ENCODE measurements at regions not wholly inside any gene's neighbourhood (a gene's known extent, or its start where the extent isn't known, plus 50 kb on each side); places are given as distances from the start of the nearest gene placed in this dataset.

DNA sequence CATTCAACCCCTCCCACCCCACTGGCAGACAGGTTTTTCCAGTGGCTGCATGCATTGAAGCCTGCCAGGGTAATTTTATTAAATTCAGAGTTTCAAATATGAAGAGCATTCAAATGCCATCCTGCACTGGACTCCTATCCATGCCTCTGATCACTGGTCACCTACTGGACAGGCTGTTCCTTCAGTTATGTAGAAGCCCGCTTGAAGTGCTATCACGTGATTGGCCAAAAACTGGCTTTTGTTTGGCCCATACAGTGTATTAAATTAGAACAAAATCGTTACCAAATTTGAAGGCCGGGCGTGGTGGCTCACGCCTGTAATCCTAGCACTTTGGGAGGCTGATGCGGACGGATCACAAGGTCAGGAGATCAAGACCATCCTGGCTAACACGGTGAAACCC is 464.1 kb downstream of the TSN start:
- DNase-seq (ENCODE audit: low read depth) = no peak

DNA sequence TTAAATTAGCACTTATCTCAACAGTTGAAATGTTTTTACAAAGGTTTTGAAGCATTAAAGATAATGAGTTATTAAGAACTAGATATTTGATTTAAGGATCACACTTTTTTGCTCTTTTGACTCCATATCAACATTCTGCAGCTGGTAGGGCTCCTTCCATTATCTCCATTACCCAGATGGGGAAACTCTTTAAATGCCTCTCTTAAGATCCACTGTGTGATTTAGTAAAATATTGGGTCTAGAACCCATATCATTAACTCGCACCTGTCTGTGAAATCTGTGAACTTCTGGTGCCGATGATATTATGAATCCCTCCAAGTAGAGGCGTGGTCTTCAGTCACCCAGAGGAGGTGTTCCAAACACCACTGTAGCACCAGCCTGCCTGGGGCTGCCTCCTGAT is 466.2 kb downstream of the TSN start:
- DNase-seq (ENCODE audit: low read depth) = no peak

DNA sequence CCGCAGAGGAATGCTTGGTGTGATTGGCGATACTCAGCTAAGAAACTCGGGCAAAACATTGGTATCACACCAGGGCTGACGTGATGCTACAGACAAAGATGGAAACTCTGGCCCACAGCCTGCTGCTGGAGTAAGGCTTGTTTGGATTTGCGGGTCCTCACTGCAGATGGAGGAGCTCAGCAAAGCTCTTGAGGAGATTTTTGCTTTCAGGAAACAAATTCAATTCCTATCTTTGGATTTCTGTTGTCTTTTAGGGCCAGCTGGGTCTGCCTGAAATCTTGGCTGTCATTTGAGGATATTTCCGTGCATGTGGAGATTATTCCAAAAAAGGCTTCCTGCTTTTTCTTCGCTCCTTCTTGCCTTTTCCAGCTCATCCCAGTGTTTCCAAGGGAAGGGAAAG is 475.8 kb downstream of the TSN start:
- no peak for DNase-seq (ENCODE audit: low read depth)

DNA sequence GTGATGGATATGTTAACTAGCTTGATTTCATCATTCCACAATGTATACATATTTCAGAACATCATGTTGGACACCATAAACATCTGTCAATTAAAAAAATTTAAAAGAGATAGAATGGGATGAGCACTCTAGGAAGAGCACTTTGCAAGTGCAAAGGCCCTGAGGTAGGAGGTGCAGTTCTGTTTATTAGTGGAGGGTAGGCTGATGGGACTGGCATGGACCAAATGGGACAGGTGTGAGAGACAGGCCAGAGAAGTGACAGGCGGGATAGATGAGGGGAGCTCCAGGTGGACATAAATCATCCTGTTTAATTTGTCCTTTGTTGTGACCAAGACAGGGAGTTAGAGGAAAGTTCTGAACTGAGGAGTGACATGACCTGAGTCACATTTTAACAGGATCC is 477.9 kb downstream of the TSN start:
- DNase-seq (ENCODE audit: low read depth) = no peak

DNA sequence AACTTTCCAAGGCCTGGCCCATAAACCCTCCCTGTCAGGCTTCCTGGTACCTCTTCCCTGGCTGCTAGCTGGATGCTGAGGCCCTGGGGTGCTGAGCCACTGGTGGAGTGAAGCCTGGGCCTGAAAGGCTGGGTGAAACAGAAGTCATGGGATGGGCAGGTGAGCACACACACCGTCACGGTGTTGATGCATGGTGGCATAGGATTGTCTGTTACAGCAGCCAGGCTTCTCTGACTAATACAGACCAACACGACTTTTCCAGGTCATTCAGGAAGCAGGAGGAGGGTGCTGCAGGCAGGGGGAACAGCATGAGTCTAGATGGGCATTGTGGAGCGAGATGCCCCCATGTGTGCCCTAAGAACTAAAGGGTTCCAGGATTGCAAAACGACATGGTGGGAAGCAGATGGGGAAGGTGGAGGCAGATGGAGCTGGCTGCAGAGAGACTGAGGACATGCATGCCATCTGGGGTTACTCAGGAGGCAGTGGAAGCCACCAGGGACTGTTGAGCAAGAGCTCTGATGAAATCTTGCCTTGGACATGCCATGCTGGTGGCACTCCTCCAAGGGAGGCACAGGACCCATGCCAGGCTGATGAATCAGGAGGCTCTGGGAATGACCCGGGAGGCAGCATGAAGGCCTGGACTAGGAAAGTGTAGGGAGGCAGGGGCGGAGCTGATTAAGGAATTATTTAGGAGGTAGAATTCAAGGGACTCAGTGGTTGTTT is 480.9 kb downstream of the TSN start:
- DNase-seq (ENCODE audit: low read depth) = no peak

DNA sequence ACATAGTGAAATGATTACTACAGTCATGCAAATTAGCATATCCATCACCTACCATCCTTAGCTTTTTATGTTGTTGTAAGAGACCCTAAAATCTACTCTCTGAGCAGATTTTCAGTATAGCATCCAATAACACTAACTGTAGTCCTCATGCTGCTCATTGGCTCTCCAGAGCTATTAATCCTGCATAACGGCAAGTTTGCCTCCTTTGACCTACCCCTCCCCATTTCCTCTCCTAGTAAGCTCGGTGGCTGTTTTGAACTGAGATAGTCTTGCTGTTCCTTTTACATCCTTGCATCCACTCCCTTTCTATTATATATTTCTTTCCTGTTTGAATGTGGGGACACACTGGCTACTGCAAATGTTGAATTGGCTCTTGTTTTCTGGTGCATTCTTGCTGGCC is 481.5 kb downstream of the TSN start:
- DNase-seq (ENCODE audit: low read depth) = no peak

DNA sequence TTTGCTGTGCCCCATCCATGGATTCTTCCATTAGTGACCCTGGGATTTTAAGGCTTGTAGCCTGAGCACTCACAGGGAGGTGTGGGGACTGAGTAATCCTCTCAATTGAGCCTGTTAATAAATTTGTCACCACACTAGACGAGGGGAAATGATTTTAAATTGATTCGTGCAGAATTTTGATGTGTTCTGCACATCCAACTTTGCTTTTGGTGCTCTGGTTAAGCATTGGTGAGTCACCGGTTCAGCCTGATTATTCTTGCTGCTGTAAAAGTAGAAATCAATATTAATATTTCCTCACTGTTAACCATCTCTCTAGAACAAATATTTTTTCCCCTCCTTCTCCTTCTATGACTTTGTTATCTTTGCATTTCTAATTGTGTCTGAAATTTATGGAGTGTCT is 482.0 kb downstream of the TSN start:
- DNase-seq (ENCODE audit: low read depth) = no peak

DNA sequence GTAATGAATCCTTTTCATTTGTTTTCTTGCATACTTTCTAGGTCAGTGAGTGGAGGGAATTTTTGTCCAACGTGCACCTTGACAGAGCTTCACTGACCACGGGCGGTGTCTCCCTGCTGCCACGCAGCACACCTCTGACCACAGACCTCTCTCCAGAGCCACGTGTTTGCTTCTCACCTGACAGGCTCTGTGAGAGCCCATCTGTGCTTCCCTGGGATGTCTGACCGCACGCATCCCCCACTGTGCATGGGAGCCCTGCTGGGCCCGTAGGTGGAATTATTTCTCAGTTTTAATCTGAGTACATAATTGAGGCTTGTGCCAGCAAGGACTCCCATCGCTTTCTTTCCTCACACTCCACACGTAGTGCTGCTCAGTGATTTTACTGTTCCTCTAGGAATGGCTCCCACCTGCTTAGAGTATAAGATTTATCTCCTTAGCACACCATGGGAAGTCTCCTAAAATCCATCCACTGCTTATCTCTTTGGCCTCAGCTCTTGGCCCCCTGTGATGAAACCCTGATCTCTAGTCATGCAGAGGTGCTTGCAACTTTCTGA is 482.6 kb downstream of the TSN start:
- DNase-seq (ENCODE audit: low read depth) = no peak

DNA sequence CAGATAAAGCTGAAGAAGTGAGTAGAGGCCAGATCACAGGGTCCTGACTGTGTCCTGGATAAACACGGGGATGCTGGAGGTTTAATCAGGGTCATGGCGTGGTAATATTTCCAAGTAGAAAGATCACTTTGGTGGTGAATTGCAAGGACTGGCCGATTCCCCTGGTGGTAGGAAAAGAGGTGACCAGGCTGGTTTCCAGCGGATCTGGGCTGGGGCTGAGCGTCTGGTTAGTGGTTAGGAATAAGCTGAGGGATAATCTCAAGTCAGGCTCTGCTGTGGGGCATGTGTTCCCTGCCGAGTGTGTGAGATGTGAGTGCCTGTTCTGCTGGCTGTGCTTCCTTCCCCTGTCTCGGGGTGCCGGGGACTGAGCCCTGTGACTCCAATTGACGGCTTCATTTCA is 484.0 kb downstream of the TSN start:
- no peak for DNase-seq (ENCODE audit: low read depth)

DNA sequence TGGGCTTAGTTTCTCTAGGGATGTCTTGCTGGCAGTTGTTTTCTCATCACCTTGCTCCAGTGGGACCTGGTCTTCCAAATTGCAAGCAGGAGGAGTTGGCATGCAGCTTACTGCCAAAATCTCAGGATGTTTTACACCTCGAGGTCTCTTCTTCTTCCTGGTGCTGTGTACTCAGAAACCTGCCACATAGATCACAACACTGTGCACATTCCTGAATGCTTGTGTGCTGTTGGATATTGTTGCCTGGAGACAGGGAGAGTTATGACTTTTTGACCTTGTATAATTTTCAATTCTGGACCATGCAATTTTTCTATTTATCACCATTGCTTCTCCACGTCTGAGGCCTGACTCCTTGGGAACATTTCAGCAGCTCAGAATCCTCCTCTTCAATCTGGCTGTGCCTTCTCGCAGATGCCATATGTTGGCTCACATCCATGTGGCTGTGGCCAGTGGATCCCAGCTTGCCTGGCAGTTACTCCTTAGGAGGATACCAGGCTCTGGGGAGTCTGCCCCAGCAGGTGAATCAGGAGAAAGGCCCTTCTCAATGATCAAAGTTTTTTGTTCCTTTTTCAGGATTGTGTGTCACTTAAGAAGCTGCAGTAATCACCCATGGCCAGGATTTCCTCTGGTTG is 489.3 kb downstream of the TSN start:
- no peak for DNase-seq (ENCODE audit: low read depth)

DNA sequence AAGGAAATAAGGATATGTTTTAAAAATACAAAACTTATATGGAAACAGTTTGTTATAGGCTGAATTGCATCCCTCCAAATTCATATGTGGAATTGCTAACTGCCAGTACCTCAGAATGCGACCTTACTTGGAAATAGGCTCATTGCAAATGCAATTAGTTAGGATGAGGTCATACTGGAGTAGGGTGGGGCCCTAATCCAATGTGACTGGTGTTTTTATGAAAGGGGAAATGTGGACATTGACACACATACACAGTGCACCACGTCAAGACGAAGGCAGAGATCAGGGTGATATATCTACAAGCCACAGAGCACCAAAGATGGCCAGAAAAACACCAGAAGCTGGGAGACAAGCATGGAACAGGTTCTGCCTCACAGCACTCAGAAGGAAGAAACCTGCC is 494.2 kb downstream of the TSN start:
- no peak for DNase-seq (ENCODE audit: low read depth)

DNA sequence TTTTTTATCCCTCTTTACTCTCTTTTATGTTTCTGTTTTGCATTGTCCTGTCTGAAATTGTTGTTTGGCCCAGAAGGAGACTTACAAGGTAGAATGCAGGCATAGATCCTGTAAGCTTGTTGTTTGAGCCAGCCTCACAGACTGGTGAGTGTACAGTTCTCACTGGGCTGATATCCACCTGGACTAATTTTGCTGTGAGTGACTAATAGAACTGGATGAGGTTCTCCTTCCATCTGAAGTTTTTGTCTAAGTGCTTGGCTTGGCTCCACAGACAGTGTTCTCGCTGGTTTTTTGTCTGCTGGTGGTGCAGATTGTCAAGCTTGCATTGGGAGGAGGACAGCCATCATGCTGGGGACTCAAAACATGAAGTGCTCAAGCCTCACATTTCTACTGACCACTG is 495.7 kb downstream of the TSN start:
- no peak for DNase-seq (ENCODE audit: low read depth)

DNA sequence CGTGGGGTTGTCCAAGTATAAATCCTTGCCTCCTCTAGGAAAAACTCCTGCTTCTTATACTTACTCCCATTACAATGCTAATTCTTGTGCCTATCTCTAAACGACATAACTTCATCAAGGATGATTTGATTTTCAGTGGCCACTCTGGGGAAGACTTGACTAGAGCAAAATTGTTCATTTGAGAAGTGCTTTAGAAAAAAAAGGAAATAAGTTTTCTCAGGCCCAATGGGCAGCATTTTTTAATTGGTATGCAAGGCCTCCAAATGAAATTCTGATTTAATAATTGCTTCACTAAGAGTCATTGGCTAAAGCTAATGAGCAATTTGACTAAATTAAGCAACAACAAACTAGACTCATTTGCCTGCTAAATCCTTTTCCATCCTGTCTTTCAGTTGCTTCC is 496.1 kb downstream of the TSN start:
- DNase-seq (ENCODE audit: low read depth) = no peak

DNA sequence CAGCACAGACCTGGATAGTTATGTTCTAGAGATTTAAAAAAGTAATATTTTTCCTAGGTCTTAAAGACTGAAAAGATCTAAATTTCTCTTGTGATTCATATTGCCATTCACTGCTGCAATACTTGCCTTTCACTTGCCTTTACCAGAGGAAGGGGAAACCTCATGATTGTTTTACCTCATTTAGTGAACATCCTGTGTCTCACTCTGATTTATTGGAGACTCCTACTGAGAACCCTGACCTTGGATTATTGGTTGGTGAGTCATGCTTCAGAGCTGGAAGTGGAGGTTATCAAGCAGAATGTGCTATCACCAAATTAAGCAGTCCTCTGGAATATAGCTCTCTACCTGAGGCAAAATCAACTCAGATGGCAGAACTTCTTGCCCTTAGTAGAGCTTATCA is 500.5 kb downstream of the TSN start:
- no peak for DNase-seq (ENCODE audit: low read depth)

DNA sequence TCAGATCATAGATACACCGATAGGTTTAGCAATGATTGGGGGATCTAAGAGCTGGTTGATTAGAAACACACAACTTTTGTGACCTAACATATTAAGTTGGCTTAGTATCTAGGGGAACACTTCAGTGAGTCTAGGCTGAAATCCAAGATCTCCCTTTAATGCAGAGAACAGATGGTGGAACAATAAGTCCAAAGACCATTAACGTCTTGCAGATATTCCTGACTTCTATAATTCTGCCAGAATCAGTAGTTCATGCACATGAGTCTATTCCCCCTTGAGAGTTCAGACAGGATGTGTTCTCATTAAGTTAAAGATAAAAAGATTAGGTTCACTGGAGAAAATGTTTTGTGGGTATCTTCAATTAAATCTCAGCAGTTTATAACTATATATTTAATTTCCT is 506.5 kb downstream of the TSN start:
- DNase-seq (ENCODE audit: low read depth) = no peak

DNA sequence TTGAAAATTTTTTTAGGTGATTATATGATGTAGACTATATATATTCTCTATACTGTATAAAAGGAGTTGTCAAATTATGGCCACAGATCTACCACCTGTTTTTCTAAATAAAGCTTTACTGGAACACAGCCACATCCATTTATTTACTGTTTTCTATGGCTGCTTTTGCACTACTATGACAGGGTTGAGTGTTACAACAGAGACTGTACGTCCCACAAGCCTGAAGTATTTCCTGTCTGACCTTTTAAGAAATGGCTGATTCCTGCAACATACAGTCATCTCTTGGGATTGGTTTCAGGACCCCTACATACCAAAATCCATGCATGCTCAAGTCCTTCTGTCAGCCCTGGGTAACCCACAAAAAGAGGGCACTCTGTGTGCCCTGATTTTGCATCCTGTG is 508.3 kb downstream of the TSN start:
- no peak for DNase-seq (ENCODE audit: low read depth)

DNA sequence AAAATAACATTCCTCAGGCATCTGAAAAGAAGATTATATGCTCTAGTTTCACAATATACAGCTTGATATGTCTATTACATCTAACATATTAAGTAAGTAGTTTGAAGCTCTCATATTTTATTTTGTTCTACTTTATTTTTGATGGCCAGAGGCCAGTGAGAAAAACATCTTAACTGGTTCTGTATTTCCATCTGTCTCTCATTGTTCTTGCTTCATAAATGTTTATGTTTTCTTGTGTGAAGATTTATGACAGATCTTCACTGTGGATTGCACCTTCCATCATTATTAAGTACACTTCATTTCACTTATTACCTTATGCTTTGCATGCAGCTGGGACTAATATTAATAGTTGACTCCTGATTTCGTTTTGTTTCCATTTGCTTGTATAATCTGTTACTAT is 511.2 kb downstream of the TSN start:
- no peak for DNase-seq (ENCODE audit: low read depth)

DNA sequence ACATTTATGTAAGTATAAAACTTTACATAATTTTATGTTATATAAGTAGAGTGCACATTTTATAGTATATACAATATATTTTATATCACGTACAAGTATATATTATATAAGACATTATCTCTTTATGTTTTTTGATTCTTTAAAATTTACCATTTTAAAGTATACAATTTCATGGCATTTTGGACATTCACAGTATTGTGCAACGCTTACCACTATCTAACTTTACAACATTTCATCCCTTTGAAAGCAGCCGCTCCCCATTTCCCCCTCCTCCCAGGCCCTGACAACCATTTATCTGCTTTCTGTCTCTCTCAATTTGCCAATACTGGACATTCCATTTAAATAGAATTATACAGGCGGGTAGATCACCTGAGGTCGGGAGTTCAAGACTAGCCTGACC is 512.5 kb downstream of the TSN start:
- no peak for DNase-seq (ENCODE audit: low read depth)

DNA sequence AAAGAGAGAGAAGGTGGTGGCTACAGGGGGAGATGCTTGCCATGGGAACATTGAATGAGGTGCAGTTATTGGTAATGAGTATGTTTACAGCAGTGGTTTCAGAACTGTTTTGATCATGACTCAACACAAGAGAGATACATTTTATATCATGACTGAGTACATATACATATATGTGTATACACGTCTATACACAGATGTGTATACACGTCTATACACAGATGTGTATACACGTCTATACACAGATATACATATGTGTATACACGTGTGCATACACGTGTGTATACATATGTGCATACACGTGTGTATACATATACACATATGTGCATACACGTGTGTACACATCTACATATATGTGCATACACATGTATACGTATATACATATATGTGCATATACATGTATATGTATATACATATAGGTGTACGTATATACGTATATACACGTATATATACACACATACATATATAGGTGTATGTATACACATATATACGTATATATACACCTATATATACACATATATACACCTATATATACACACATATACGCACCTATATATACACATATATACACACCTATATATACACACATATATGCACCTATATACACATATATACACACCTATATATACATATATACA is 518.5 kb downstream of the TSN start:
- no peak for DNase-seq (ENCODE audit: low read depth)

DNA sequence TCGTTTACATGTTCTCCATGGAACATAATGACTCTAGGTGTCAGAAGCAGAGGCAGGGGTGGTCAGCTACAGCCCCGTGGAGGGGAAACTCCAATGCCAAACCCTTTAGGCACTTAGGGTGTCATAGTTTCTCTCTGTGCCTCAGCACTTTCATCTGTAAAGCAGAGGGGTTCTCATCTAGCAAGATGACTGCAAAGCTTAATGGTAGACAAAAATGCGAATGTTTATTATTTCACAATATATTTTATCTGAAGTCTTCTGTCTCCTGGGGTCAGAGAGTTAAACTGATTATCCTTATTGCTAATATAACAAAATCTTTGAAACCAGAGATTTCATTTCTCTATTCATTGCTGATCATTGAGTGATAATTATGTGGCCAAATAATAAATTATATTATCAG is 522.5 kb downstream of the TSN start:
- DNase-seq (ENCODE audit: low read depth) = no peak

DNA sequence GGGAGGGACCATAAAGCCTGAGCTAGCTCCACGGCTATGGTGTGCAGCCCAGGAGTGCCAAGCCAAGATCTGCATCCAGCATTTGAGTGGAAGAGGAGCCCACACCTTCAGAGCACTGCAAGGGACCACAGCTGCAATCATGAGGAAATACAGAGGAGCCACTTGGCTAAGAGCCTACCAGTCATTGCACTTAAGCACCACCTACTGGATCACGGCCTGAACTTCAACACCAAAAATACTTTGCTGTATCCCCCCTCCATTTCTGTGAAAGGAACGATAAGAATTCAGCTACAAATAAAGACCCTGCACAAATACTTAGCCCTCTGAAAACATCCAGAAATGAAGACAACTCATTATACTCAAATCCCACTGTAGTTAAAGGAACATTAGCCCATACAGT is 545.3 kb downstream of the TSN start:
- no peak for DNase-seq (ENCODE audit: low read depth)

DNA sequence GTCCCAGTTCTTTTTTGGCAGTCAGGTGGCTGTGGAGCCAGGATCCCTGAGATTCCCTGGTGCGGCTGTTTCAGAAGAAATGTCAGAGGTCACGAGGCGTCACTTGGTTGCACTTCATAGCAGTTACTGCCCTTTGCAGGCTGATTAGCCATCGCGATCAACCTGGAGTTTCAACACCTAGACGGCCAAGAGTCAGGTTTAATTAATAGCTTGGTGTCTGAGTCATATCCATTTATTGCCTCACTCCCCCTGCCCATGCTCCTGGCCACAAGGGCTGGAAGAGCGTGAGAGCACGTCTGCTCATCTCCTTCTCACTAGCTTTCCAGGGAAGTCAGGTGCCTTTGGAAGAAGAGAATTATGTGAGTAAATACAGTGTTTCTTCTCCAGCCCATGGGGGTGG is 552.3 kb downstream of the TSN start:
- no peak for DNase-seq (ENCODE audit: low read depth)

DNA sequence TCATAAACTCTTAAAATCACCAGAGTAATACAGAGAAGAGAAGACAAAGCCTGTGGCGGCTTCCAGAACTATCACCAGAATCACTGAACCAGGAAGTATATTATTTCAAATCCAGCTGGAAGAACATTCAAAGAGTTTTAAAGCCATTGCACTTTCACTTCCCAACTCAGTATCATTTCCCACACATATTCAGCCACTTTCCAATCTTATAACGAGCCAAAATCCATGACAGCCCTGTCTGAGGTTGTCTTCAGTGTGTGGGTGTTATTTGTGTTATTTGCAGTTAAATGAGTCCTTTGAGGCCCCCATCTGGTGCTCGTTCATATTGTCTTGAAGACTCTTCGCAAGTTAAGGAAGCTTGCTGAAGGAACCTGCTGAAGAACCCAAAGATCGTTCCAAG is 559.9 kb downstream of the TSN start:
- DNase-seq (ENCODE audit: low read depth) = no peak
